GM23338 (cell line): ENCODE measurements at regions not wholly inside any gene's neighbourhood (a gene's known extent, or its start where the extent isn't known, plus 50 kb on each side); places are given as distances from the start of the nearest gene placed in this dataset.
A peak's percentile ranks its signal among the peaks of the same experiment; 100 is the strongest.

Experiments
- ATAC-seq: fragments of 200-7000 bp; cut with Tn5 transposase; 3 replicates; pipeline ENCODE4 v1.9.1; 2020
- DNase-seq: peaks from one replicate; pipeline ENCODE4 v3.0.0-alpha.2; 2015; ENCODE audit warnings: low spot score
- H2AFZ ChIP-seq: fragments of 200-600 bp; sonication (generic); 2 replicates; pipeline ENCODE4 v1.8.0; 2016; ENCODE audit warnings: antibody characterized with exemption, mild to moderate bottlenecking, moderate library complexity
- H3F3A ChIP-seq: fragments of 200-600 bp; sonication (generic); replicated peaks from 2 replicates; pipeline ENCODE4 v1.8.0; 2017; ENCODE audit warnings: antibody characterized with exemption, mixed run types, low read depth
- H3K27ac ChIP-seq: fragments of 200-600 bp; sonication (generic); 2 replicates; pipeline ENCODE4 v1.6.1; 2016; ENCODE audit warnings: low read depth
- H3K27me3 ChIP-seq: fragments of 200-600 bp; sonication (generic); 2 replicates; pipeline ENCODE4 v1.8.0; 2016; ENCODE audit warnings: mild to moderate bottlenecking, mixed run types, moderate library complexity; ENCODE audit not compliant: insufficient read depth
- H3K36me3 ChIP-seq: fragments of 200-600 bp; sonication (generic); 2 replicates; pipeline ENCODE4 v1.8.0; 2016; ENCODE audit warnings: mild to moderate bottlenecking; ENCODE audit not compliant: insufficient read depth
- H3K4me1 ChIP-seq: fragments of 200-600 bp; sonication (generic); 2 replicates; pipeline ENCODE4 v1.8.0; 2016; ENCODE audit warnings: mild to moderate bottlenecking, moderate library complexity; ENCODE audit not compliant: insufficient read depth
- H3K4me2 ChIP-seq: fragments of 200-600 bp; sonication (generic); 2 replicates; pipeline ENCODE4 v1.7.1; 2017; ENCODE audit warnings: mixed run types
- H3K4me3 ChIP-seq: fragments of 200-600 bp; sonication (generic); 2 replicates; pipeline ENCODE4 v1.6.1; 2016; ENCODE audit warnings: mixed run types
- H3K79me2 ChIP-seq: fragments of 200-600 bp; sonication (generic); replicated peaks from 2 replicates; pipeline ENCODE4 v1.8.0; 2017; ENCODE audit warnings: mild to moderate bottlenecking; ENCODE audit not compliant: insufficient read depth
- H3K9me2 ChIP-seq: fragments of 200-600 bp; sonication (generic); 2 replicates; pipeline ENCODE4 v1.8.0; 2017; ENCODE audit not compliant: insufficient read depth
- H4K20me1 ChIP-seq: fragments of 200-600 bp; sonication (generic); replicated peaks from 2 replicates; pipeline ENCODE4 v1.8.0; 2017; ENCODE audit warnings: mild to moderate bottlenecking; ENCODE audit not compliant: insufficient read depth
- H3K27ac Mint-ChIP-seq: 2 replicates; pipeline ENCODE4 v1.8.0; 2020; ENCODE audit warnings: inconsistent platforms, mild to moderate bottlenecking, moderate library complexity, mixed read lengths
- H3K27me3 Mint-ChIP-seq: 3 replicates; pipeline ENCODE4 v1.8.0; 2022; ENCODE audit warnings: low read depth, mild to moderate bottlenecking, moderate library complexity, mixed read lengths, inconsistent platforms; ENCODE audit not compliant: insufficient read depth, poor library complexity
- H3K36me3 Mint-ChIP-seq: 3 replicates; pipeline ENCODE4 v1.8.0; 2021; ENCODE audit warnings: low read depth, mild to moderate bottlenecking, inconsistent platforms, moderate library complexity, mixed read lengths
- H3K4me1 Mint-ChIP-seq: 3 replicates; pipeline ENCODE4 v1.8.0; 2020; ENCODE audit warnings: mild to moderate bottlenecking, inconsistent platforms, mixed read lengths
- H3K4me3 Mint-ChIP-seq: 3 replicates; pipeline ENCODE4 v1.8.0; 2021; ENCODE audit warnings: moderate library complexity, mild to moderate bottlenecking, inconsistent platforms, mixed read lengths
- H3K9me3 Mint-ChIP-seq: 3 replicates; pipeline ENCODE4 v1.8.0; 2020; ENCODE audit warnings: moderate library complexity, mild to moderate bottlenecking, inconsistent platforms, mixed read lengths
- CREB1 ChIP-seq: fragments of 250-450 bp; sonication (Bioruptor Pico); IDR thresholded peaks from 2 replicates; pipeline ENCODE4 v1.5.0; 2020; ENCODE audit warnings: low read depth, mild to moderate bottlenecking, moderate library complexity
- EZH2 ChIP-seq: fragments of 200-600 bp; sonication (generic); IDR thresholded peaks from one replicate; pipeline ENCODE4 v1.8.0; 2017; ENCODE audit warnings: antibody characterized with exemption, mild to moderate bottlenecking, low read depth; ENCODE audit not compliant: unreplicated experiment
- EZH2phosphoT487 ChIP-seq: fragments of 200-600 bp; sonication (generic); IDR thresholded peaks from one replicate; pipeline ENCODE4 v1.8.1; 2018; ENCODE audit warnings: antibody characterized with exemption; ENCODE audit not compliant: unreplicated experiment
- JUNB ChIP-seq: IDR thresholded peaks from one replicate; pipeline ENCODE4 v1.6.1; 2016; ENCODE audit warnings: antibody characterized with exemption; ENCODE audit not compliant: unreplicated experiment
- NANOG ChIP-seq: IDR thresholded peaks from 2 replicates; pipeline ENCODE4 v1.6.1; 2016; ENCODE audit warnings: antibody characterized with exemption, borderline replicate concordance
- POLR2AphosphoS5 ChIP-seq: IDR thresholded peaks from 2 replicates; pipeline ENCODE4 v1.6.1; 2016; ENCODE audit warnings: antibody characterized with exemption, low read depth
- STAT1 ChIP-seq: IDR thresholded peaks from one replicate; pipeline ENCODE4 v1.6.1; 2016; ENCODE audit warnings: antibody characterized with exemption; ENCODE audit not compliant: unreplicated experiment
- ZNF114 ChIP-seq: fragments of 250-450 bp; sonication (Bioruptor Pico); IDR thresholded peaks from 2 replicates; pipeline ENCODE4 v1.5.0; 2020; ENCODE audit warnings: mild to moderate bottlenecking, moderate library complexity
- ZNF331 ChIP-seq: fragments of 250-450 bp; sonication (Bioruptor Pico); IDR thresholded peaks from 2 replicates; pipeline ENCODE4 v1.5.0; 2020; ENCODE audit warnings: low read depth, mild to moderate bottlenecking, moderate library complexity
- TF ChIP-seq, protein P1 (sequence below): IDR thresholded peaks from one replicate; pipeline ENCODE4 v1.6.1; 2018; ENCODE audit warnings: antibody characterized with exemption; ENCODE audit not compliant: unreplicated experiment
- TF ChIP-seq, protein P2 (sequence below), 2 experiments: fragments of 200-600 bp in 1 of 2; sonication (generic) in 1 of 2; conservative IDR thresholded peaks; 2 replicates each; pipeline versions ENCODE4 v1.5.1 to v1.6.1; 2016 to 2017; ENCODE audit warnings: antibody characterized with exemption in 2 of 2, low read depth in 2 of 2, mild to moderate bottlenecking in 2 of 2, moderate library complexity in 1 of 2
- TF ChIP-seq, protein P3 (sequence below): IDR thresholded peaks from 2 replicates; pipeline ENCODE4 v1.6.1; 2016; ENCODE audit warnings: antibody characterized with exemption
- TF ChIP-seq, protein P4 (sequence below): fragments of 250-450 bp; sonication (Bioruptor Pico); IDR thresholded peaks from 2 replicates; pipeline ENCODE4 v1.5.0; 2020; ENCODE audit warnings: mild to moderate bottlenecking, moderate library complexity

DNA sequence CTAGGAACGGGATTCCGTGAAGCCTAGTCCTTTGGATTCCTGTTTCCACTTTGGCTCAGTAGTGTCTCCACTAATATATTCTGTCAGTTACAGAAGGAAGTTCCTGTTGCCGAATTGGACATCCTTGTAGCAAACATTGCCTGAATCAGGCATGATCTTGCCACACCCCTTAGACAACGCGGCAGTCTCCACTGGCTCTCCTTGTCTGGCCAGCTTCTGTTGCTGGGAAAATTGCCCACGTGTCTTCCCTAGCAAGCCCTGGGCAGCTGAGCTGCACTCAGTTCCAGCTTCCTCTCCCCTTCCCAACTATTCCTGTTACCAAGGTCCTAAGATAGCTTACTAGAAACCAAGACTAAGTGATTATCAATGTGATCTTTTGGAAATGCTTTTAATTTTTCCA, 316.6 kb upstream of the RIOK2 start:
- Mint-ChIP-seq H3K27me3 (no peaks in the 10 kb centered on the region), H3K9me3 (no peaks in the 10 kb centered on the region), H3K4me3 (no peak overlapping the region), H3K4me1 (peaks cover 2% of the 10 kb centered on the region; the same call in 2 of the 3 replicates), H3K36me3 (no peaks in the 10 kb centered on the region), H3K27ac (no peak overlapping the region)
- ATAC-seq (no peak), DNase-seq (no peak)
- no peaks in the 10 kb centered on the region for H3K9me2 ChIP-seq
- no peak for TF ChIP-seq NANOG
- TF ChIP-seq POLR2AphosphoS5 = no peak
- TF ChIP-seq, protein P1, sequence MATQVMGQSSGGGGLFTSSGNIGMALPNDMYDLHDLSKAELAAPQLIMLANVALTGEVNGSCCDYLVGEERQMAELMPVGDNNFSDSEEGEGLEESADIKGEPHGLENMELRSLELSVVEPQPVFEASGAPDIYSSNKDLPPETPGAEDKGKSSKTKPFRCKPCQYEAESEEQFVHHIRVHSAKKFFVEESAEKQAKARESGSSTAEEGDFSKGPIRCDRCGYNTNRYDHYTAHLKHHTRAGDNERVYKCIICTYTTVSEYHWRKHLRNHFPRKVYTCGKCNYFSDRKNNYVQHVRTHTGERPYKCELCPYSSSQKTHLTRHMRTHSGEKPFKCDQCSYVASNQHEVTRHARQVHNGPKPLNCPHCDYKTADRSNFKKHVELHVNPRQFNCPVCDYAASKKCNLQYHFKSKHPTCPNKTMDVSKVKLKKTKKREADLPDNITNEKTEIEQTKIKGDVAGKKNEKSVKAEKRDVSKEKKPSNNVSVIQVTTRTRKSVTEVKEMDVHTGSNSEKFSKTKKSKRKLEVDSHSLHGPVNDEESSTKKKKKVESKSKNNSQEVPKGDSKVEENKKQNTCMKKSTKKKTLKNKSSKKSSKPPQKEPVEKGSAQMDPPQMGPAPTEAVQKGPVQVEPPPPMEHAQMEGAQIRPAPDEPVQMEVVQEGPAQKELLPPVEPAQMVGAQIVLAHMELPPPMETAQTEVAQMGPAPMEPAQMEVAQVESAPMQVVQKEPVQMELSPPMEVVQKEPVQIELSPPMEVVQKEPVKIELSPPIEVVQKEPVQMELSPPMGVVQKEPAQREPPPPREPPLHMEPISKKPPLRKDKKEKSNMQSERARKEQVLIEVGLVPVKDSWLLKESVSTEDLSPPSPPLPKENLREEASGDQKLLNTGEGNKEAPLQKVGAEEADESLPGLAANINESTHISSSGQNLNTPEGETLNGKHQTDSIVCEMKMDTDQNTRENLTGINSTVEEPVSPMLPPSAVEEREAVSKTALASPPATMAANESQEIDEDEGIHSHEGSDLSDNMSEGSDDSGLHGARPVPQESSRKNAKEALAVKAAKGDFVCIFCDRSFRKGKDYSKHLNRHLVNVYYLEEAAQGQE = no peak
- TF ChIP-seq JUNB = no peak
- no peak for TF ChIP-seq ZNF331
- no peak for TF ChIP-seq ZNF114 (CRISPR knock-in tag)
- TF ChIP-seq CREB1 (CRISPR knock-in tag) = no peak
- TF ChIP-seq, protein P2, sequence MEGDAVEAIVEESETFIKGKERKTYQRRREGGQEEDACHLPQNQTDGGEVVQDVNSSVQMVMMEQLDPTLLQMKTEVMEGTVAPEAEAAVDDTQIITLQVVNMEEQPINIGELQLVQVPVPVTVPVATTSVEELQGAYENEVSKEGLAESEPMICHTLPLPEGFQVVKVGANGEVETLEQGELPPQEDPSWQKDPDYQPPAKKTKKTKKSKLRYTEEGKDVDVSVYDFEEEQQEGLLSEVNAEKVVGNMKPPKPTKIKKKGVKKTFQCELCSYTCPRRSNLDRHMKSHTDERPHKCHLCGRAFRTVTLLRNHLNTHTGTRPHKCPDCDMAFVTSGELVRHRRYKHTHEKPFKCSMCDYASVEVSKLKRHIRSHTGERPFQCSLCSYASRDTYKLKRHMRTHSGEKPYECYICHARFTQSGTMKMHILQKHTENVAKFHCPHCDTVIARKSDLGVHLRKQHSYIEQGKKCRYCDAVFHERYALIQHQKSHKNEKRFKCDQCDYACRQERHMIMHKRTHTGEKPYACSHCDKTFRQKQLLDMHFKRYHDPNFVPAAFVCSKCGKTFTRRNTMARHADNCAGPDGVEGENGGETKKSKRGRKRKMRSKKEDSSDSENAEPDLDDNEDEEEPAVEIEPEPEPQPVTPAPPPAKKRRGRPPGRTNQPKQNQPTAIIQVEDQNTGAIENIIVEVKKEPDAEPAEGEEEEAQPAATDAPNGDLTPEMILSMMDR (conservative IDR thresholded peaks at IDR 0.05; ENCODE audit: low read depth in 2 of 2) = no peak
- TF ChIP-seq STAT1 = no peak
- TF ChIP-seq, protein P3, sequence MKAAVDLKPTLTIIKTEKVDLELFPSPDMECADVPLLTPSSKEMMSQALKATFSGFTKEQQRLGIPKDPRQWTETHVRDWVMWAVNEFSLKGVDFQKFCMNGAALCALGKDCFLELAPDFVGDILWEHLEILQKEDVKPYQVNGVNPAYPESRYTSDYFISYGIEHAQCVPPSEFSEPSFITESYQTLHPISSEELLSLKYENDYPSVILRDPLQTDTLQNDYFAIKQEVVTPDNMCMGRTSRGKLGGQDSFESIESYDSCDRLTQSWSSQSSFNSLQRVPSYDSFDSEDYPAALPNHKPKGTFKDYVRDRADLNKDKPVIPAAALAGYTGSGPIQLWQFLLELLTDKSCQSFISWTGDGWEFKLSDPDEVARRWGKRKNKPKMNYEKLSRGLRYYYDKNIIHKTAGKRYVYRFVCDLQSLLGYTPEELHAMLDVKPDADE = no peak
- TF ChIP-seq EZH2phosphoT487 = no peak
- no peak for TF ChIP-seq EZH2
- TF ChIP-seq, protein P4, sequence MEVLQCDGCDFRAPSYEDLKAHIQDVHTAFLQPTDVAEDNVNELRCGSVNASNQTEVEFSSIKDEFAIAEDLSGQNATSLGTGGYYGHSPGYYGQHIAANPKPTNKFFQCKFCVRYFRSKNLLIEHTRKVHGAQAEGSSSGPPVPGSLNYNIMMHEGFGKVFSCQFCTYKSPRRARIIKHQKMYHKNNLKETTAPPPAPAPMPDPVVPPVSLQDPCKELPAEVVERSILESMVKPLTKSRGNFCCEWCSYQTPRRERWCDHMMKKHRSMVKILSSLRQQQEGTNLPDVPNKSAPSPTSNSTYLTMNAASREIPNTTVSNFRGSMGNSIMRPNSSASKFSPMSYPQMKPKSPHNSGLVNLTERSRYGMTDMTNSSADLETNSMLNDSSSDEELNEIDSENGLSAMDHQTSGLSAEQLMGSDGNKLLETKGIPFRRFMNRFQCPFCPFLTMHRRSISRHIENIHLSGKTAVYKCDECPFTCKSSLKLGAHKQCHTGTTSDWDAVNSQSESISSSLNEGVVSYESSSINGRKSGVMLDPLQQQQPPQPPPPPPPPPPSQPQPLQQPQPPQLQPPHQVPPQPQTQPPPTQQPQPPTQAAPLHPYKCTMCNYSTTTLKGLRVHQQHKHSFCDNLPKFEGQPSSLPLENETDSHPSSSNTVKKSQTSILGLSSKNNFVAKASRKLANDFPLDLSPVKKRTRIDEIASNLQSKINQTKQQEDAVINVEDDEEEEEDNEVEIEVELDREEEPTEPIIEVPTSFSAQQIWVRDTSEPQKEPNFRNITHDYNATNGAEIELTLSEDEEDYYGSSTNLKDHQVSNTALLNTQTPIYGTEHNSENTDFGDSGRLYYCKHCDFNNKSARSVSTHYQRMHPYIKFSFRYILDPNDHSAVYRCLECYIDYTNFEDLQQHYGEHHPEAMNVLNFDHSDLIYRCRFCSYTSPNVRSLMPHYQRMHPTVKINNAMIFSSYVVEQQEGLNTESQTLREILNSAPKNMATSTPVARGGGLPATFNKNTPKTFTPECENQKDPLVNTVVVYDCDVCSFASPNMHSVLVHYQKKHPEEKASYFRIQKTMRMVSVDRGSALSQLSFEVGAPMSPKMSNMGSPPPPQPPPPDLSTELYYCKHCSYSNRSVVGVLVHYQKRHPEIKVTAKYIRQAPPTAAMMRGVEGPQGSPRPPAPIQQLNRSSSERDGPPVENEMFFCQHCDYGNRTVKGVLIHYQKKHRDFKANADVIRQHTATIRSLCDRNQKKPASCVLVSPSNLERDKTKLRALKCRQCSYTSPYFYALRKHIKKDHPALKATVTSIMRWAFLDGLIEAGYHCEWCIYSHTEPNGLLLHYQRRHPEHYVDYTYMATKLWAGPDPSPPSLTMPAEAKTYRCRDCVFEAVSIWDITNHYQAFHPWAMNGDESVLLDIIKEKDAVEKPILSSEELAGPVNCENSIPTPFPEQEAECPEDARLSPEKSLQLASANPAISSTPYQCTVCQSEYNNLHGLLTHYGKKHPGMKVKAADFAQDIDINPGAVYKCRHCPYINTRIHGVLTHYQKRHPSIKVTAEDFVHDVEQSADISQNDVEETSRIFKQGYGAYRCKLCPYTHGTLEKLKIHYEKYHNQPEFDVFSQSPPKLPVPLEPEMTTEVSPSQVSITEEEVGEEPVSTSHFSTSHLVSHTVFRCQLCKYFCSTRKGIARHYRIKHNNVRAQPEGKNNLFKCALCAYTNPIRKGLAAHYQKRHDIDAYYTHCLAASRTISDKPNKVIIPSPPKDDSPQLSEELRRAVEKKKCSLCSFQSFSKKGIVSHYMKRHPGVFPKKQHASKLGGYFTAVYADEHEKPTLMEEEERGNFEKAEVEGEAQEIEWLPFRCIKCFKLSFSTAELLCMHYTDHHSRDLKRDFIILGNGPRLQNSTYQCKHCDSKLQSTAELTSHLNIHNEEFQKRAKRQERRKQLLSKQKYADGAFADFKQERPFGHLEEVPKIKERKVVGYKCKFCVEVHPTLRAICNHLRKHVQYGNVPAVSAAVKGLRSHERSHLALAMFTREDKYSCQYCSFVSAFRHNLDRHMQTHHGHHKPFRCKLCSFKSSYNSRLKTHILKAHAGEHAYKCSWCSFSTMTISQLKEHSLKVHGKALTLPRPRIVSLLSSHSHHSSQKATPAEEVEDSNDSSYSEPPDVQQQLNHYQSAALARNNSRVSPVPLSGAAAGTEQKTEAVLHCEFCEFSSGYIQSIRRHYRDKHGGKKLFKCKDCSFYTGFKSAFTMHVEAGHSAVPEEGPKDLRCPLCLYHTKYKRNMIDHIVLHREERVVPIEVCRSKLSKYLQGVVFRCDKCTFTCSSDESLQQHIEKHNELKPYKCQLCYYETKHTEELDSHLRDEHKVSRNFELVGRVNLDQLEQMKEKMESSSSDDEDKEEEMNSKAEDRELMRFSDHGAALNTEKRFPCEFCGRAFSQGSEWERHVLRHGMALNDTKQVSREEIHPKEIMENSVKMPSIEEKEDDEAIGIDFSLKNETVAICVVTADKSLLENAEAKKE (CRISPR knock-in tag) = no peak
- H3F3A ChIP-seq = no peaks in the 10 kb centered on the region
- no peak overlapping the region for H3K4me2 ChIP-seq
- peak overlapping the region; percentile 30; the same call in 1 of the 2 replicates for H2AFZ ChIP-seq
- H3K79me2 ChIP-seq = no peaks in the 10 kb centered on the region
- H3K4me3 ChIP-seq = no peak overlapping the region
- no peaks in the 10 kb centered on the region for H3K27me3 ChIP-seq
- no peaks in the 10 kb centered on the region for H4K20me1 ChIP-seq
- H3K27ac ChIP-seq = no peak overlapping the region
- no peaks in the 10 kb centered on the region for H3K36me3 ChIP-seq
- H3K4me1 ChIP-seq = peaks cover 5% of the 10 kb centered on the region; the same call in 1 of the 2 replicates
